HS-27A (cell line): ENCODE measurements at regions not wholly inside any gene's neighbourhood (a gene's known extent, or its start where the extent isn't known, plus 50 kb on each side); places are given as distances from the start of the nearest gene placed in this dataset.

Experiments
- DNase-seq: peaks from one replicate; pipeline ENCODE4 v3.0.0-alpha.2; 2012; ENCODE audit warnings: low read depth, missing footprints

GRCh38 chr4:63799166-63799565 lies 610.1 kb downstream of the TECRL start:
- DNase-seq = no peak

- no peak for DNase-seq
These were observed 613.9 kb downstream of the TECRL start for GRCh38 chr4:63795301-63795700.

GRCh38 chr4:63790377-63790776 lies 618.9 kb downstream of the TECRL start:
- no peak for DNase-seq

- DNase-seq = no peak
These were observed 621.0 kb downstream of the TECRL start for GRCh38 chr4:63788271-63788670.

GRCh38 chr4:63787326-63787725 lies 621.9 kb downstream of the TECRL start:
- no peak for DNase-seq

- DNase-seq = no peak
These were observed 623.1 kb downstream of the TECRL start for GRCh38 chr4:63786171-63786570.

- DNase-seq = no peak
These were observed 624.4 kb downstream of the TECRL start for GRCh38 chr4:63784822-63785221.

- DNase-seq = no peak
These were observed 631.6 kb downstream of the TECRL start for GRCh38 chr4:63777601-63778000.

- no peak for DNase-seq
These were observed 644.9 kb downstream of the TECRL start for GRCh38 chr4:63764400-63764799.

GRCh38 chr4:63757929-63758328 lies 651.3 kb downstream of the TECRL start:
- DNase-seq = no peak

GRCh38 chr4:63742882-63743281 lies 666.4 kb downstream of the TECRL start:
- no peak for DNase-seq

- DNase-seq = no peak
These were observed 679.7 kb downstream of the TECRL start for GRCh38 chr4:63729519-63729918.

- no peak for DNase-seq
These were observed 680.6 kb downstream of the TECRL start for GRCh38 chr4:63728480-63729177.

GRCh38 chr4:63717384-63717783 lies 691.9 kb downstream of the TECRL start:
- DNase-seq = no peak

GRCh38 chr4:63708661-63709060 lies 700.6 kb downstream of the TECRL start:
- no peak for DNase-seq

- no peak for DNase-seq
These were observed 708.7 kb downstream of the TECRL start for GRCh38 chr4:63700569-63700968.

- DNase-seq = no peak
These were observed 715.9 kb downstream of the TECRL start for GRCh38 chr4:63693321-63693720.

- DNase-seq = no peak
These were observed 730.8 kb downstream of the TECRL start for GRCh38 chr4:63678358-63678931.

- DNase-seq = no peak
These were observed 738.5 kb downstream of the TECRL start for GRCh38 chr4:63670735-63671134.

- DNase-seq = no peak
These were observed 745.4 kb downstream of the TECRL start for GRCh38 chr4:63663870-63664269.

- DNase-seq = no peak
These were observed 764.9 kb downstream of the TECRL start for GRCh38 chr4:63644396-63644795.

GRCh38 chr4:63637270-63637669 lies 772.0 kb downstream of the TECRL start:
- DNase-seq = no peak

- no peak for DNase-seq
These were observed 776.4 kb downstream of the TECRL start for GRCh38 chr4:63632858-63633257.

- no peak for DNase-seq
These were observed 789.0 kb downstream of the TECRL start for GRCh38 chr4:63620271-63620670.
